HepG2 (cell line): ENCODE measurements at regions not wholly inside any gene's neighbourhood (a gene's known extent, or its start where the extent isn't known, plus 50 kb on each side); places are given as distances from the start of the nearest gene placed in this dataset.
A peak's percentile ranks its signal among the peaks of the same experiment; 100 is the strongest.

Experiments
- GMEB1 ChIP-seq: sonication (generic); formaldehyde crosslinking; IDR thresholded peaks from 2 replicates; pipeline ENCODE4 v1.5.1; 2020; ENCODE audit warnings: missing genetic modification reagents, mild to moderate bottlenecking, borderline replicate concordance
- HNF4A ChIP-seq: sonication (generic); formaldehyde crosslinking; IDR thresholded peaks from 2 replicates; pipeline ENCODE4 v1.4.0; 2020; ENCODE audit warnings: missing genetic modification reagents
- IKZF4 ChIP-seq: sonication (generic); formaldehyde crosslinking; IDR thresholded peaks from 2 replicates; pipeline ENCODE4 v1.5.1; 2020; ENCODE audit warnings: borderline replicate concordance, mild to moderate bottlenecking, low read depth, missing genetic modification reagents; ENCODE audit errors: not compliant biosample characterization
- MEIS2 ChIP-seq: sonication (generic); formaldehyde crosslinking; IDR thresholded peaks from 2 replicates; pipeline ENCODE4 v1.9.0; 2021; ENCODE audit warnings: mild to moderate bottlenecking, missing genetic modification reagents
- NR1H2 ChIP-seq: sonication (generic); formaldehyde crosslinking; IDR thresholded peaks from 2 replicates; pipeline ENCODE4 v1.8.1; 2022; ENCODE audit warnings: low read depth, missing genetic modification reagents, borderline replicate concordance
- RAD51 ChIP-seq: fragments of 450-650 bp; IDR thresholded peaks from 2 replicates; pipeline ENCODE4 v1.6.1; 2016; ENCODE audit warnings: borderline replicate concordance
- ZBTB40 ChIP-seq, 2 experiments: fragments of 450-650 bp in 1 of 2; sonication (generic) in 1 of 2; formaldehyde crosslinking in 1 of 2; IDR thresholded peaks; 2 replicates each; pipeline versions ENCODE4 v1.6.1 to v1.8.0; 2016 to 2022; ENCODE audit warnings: antibody characterized with exemption in 1 of 2, mild to moderate bottlenecking in 1 of 2, missing genetic modification reagents in 1 of 2
- ZHX1 ChIP-seq: sonication (generic); formaldehyde crosslinking; IDR thresholded peaks from 2 replicates; pipeline ENCODE4 v1.8.1; 2022; ENCODE audit warnings: low read depth, mild to moderate bottlenecking, missing genetic modification reagents
- ZNF20 ChIP-seq: sonication (generic); formaldehyde crosslinking; IDR thresholded peaks from 2 replicates; pipeline ENCODE4 v1.4.0; 2020; ENCODE audit warnings: mild to moderate bottlenecking, moderate library complexity, missing genetic modification reagents
- ZNF232 ChIP-seq: sonication (generic); formaldehyde crosslinking; IDR thresholded peaks from 2 replicates; pipeline ENCODE4 v1.4.0; 2020; ENCODE audit warnings: missing genetic modification reagents, borderline replicate concordance
- ZNF281 ChIP-seq: sonication (generic); formaldehyde crosslinking; IDR thresholded peaks from 2 replicates; pipeline ENCODE4 v1.4.0; 2020; ENCODE audit warnings: missing genetic modification reagents, borderline replicate concordance
- ZNF780A ChIP-seq: sonication (generic); formaldehyde crosslinking; IDR thresholded peaks from 2 replicates; pipeline ENCODE4 v1.8.0; 2022; ENCODE audit warnings: mild to moderate bottlenecking, missing genetic modification reagents, moderate library complexity

GRCh38 chr12:114608509-114608908, 75.5 kb downstream of the TBX3 start (continued):
- TF ChIP-seq ZBTB40 (IDR thresholded peaks at IDR 0.05) (no peak), ZBTB40 (CRISPR knock-in tag; IDR thresholded peaks at IDR 0.05) (no peak), MEIS2 (no peak), ZHX1 (CRISPR knock-in tag) (no peak), IKZF4 (no peak), ZNF780A (CRISPR knock-in tag) (no peak), ZNF232 (CRISPR knock-in tag) (no peak), HNF4A (peak; percentile 45; the same call in 1 of the 2 replicates), ZNF281 (no peak), ZNF20 (no peak), GMEB1 (CRISPR knock-in tag) (no peak), NR1H2 (CRISPR knock-in tag) (no peak), RAD51 (no peak)
